Fibroblast of lung (primary cell): ENCODE measurements at regions not wholly inside any gene's neighbourhood (a gene's known extent, or its start where the extent isn't known, plus 50 kb on each side); places are given as distances from the start of the nearest gene placed in this dataset.

Experiments used
- CTCF ChIP-seq, 2 donors: IDR thresholded peaks in 1 of 2; conservative IDR thresholded peaks in 1 of 2; 1 replicate in 1 of 2; 2 replicates in 1 of 2; pipeline ENCODE4 v1.5.1; 2011 to 2012; ENCODE audit warnings: low read length in 2 of 2, control low read depth in 1 of 2, inconsistent platforms in 1 of 2, low read depth in 1 of 2, mild to moderate bottlenecking in 1 of 2
- EZH2 ChIP-seq: IDR thresholded peaks from 2 replicates; pipeline ENCODE4 v1.5.1; 2012; ENCODE audit warnings: low read length, control low read depth, mild to moderate bottlenecking; ENCODE audit errors: missing control alignments

- TF ChIP-seq EZH2: no peak
- TF ChIP-seq CTCF (conservative IDR thresholded peaks at IDR 0.05 in 1 of 2, IDR thresholded peaks at IDR 0.05 in 1 of 2; ENCODE audit: low read depth in 1 of 2, low read length in 2 of 2): no peak
These were observed 121.8 kb downstream of the CAVIN4 start for GRCh38 chr9:100699668-100700067.
